ENCODE measurements at regions not wholly inside any gene's neighbourhood (a gene's known extent, or its start where the extent isn't known, plus 50 kb on each side); places are given as distances from the start of the nearest gene placed in this dataset.

DNA sequence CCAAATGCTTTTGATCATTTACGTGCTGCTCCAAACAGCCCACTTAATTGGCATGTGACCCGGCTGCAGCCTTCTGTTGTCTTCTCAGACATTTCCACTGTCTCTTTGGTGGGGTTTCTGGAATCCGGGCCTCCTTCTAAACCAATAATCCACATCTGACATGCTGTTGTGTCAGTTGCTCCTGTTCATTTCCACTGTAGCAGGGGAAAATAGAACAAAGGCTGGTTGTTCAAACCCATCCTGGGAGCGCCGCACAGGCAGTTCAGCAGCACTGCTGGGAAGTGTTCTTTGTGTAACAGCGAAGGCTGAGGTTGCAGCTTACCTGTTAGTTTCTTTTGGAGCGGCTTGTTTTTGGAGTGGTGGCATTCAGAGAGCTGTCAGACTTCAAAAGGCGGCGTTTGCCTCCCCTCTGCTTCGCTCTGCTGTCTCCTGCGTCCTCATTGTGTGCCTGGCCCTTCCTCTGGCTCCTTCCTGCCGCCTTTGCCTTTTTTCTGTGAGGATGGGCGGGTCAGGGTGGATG lies 149.4 kb downstream of the SNX10 start:
- TF ChIP-seq, protein P1, sequence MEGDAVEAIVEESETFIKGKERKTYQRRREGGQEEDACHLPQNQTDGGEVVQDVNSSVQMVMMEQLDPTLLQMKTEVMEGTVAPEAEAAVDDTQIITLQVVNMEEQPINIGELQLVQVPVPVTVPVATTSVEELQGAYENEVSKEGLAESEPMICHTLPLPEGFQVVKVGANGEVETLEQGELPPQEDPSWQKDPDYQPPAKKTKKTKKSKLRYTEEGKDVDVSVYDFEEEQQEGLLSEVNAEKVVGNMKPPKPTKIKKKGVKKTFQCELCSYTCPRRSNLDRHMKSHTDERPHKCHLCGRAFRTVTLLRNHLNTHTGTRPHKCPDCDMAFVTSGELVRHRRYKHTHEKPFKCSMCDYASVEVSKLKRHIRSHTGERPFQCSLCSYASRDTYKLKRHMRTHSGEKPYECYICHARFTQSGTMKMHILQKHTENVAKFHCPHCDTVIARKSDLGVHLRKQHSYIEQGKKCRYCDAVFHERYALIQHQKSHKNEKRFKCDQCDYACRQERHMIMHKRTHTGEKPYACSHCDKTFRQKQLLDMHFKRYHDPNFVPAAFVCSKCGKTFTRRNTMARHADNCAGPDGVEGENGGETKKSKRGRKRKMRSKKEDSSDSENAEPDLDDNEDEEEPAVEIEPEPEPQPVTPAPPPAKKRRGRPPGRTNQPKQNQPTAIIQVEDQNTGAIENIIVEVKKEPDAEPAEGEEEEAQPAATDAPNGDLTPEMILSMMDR (conservative IDR thresholded peaks at IDR 0.05; ENCODE audit: low read length) = no peak
- no peak for TF ChIP-seq EZH2phosphoT487 (IDR thresholded peaks at IDR 0.05; ENCODE audit: borderline replicate concordance)
